ENCODE measurements at regions not wholly inside any gene's neighbourhood (a gene's known extent, or its start where the extent isn't known, plus 50 kb on each side); places are given as distances from the start of the nearest gene placed in this dataset.

DNA sequence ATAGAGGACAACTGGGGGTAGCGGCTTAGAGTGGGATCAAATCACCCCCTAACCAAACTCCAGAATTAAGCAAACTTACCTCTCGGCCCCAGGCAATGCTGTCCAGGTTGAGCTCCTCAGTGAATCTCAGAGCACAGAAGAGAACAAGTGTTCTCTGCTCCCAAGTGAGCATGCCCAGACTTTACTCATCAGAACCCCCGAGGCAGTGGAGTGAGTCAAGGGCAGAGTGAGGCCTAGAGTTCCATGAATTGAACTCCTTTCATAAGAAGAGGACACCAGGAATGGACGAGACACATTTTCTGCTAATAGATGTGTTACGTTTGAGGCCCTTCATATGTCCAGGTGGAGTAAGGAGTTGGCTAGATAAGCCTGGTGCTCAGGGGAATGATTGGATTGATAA is 134.0 kb upstream of the DTNBP1 start:
- TF ChIP-seq, protein P1, sequence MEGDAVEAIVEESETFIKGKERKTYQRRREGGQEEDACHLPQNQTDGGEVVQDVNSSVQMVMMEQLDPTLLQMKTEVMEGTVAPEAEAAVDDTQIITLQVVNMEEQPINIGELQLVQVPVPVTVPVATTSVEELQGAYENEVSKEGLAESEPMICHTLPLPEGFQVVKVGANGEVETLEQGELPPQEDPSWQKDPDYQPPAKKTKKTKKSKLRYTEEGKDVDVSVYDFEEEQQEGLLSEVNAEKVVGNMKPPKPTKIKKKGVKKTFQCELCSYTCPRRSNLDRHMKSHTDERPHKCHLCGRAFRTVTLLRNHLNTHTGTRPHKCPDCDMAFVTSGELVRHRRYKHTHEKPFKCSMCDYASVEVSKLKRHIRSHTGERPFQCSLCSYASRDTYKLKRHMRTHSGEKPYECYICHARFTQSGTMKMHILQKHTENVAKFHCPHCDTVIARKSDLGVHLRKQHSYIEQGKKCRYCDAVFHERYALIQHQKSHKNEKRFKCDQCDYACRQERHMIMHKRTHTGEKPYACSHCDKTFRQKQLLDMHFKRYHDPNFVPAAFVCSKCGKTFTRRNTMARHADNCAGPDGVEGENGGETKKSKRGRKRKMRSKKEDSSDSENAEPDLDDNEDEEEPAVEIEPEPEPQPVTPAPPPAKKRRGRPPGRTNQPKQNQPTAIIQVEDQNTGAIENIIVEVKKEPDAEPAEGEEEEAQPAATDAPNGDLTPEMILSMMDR (conservative IDR thresholded peaks at IDR 0.05; ENCODE audit: low read depth, low read length) = no peak
- TF ChIP-seq EZH2 (IDR thresholded peaks at IDR 0.05; ENCODE audit: low read length, unreplicated experiment) = no peak
- no peak for TF ChIP-seq EZH2phosphoT487 (IDR thresholded peaks at IDR 0.05; ENCODE audit: borderline replicate concordance, low read length)
